Stimulated activated CD8-positive, alpha-beta memory T cell treated with anti-CD3 and anti-CD28 coated beads, Interleukin-2, amount 100 ng/mL, for 48 hours (primary cell): ENCODE measurements at regions not wholly inside any gene's neighbourhood (a gene's known extent, or its start where the extent isn't known, plus 50 kb on each side); places are given as distances from the start of the nearest gene placed in this dataset.

Source experiments
- DNase-seq, 2 donors: peaks; one replicate each; pipeline ENCODE4 v3.0.0-alpha.2; 2020; ENCODE audit warnings: low read depth in 2 of 2

DNA sequence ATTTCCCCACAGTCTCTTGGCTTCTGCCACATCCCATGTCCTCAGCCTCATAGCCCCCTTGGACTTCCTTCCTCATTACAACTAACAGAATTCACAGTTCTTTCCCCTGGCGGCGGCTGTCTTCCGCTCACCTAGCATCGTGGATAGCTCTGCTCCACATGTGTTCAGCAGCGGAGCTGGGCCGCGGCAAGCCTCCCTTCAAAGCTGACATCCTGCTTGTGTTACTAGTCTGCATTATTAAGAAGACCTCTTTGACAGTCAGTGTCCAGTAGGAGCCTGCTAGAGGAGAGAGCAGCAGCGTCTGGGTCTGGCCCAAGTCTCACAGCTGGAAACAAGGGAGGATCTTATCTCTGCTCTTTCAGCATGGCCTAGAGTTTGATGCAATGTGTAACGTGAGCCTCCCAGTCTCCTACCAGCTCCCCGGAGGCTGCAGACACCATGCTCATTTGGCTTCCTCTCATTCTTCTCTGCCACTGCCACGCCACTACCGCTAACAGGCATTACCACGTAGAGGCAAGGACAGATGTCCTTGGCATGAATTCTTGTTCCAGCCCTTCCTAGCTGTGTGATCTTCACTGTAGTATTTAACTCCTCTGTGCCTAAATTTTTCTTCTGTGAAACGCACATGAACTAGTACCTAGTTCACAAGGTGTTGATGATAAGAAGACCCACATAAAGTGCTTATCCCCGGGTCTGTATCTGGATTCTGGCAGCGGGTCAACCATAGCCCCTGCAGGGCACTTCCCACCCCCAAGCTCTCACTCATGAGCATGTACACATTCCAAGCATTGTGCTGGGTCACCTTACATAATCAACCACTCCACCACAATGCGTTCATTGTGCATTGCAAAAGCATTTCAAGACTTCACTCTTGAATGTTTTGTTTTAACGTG is 107.1 kb upstream of the BACH2 start:
- no peak for DNase-seq

DNA sequence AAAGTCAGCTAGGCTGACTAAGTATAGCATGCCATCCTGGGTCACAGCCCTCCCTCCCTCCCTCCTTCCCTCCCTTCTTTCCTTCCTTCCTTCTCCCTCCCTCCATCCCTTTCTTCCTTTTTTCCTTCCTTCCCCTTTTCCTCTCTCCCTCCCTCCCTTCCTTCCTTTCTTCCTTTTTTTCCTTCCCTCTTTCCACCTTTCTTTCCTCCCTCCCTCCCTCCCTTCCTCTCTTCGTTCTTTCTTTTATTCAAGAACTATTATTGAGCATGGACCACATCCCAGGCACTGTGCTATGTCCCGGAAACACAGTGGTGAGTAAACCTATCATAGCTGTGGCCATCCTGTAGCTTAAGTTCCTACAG is 106.2 kb upstream of the BACH2 start:
- no peak for DNase-seq

GRCh38 chr6:90401933-90402830 is 105.5 kb upstream of the BACH2 start:
- no peak for DNase-seq

DNA sequence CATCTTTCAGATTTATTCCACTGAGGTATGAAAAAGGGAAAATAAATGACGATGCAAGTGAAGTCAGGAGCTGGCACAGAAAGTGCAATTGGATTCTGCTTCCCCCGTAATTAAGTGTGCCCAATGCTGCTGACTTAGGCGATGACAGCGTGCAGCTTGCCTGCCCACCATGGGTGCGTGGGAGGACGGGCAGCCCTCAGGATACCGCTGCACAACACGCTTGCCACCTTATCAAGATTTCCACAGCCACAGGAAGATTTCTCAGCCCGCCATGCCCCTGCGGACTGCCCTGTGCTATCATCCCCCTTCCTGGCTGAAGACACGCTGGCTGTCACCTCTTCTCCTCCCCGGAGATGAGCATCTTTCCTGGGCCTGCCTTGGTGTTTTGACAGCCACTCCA is 103.3 kb upstream of the BACH2 start:
- DNase-seq = peak in 1 of 2 donors; percentile 65

GRCh38 chr6:90397929-90398674 is 101.5 kb upstream of the BACH2 start:
- peak; percentile 64 to 78 for DNase-seq

GRCh38 chr6:90397047-90397446 is 100.4 kb upstream of the BACH2 start:
- no peak for DNase-seq

DNA sequence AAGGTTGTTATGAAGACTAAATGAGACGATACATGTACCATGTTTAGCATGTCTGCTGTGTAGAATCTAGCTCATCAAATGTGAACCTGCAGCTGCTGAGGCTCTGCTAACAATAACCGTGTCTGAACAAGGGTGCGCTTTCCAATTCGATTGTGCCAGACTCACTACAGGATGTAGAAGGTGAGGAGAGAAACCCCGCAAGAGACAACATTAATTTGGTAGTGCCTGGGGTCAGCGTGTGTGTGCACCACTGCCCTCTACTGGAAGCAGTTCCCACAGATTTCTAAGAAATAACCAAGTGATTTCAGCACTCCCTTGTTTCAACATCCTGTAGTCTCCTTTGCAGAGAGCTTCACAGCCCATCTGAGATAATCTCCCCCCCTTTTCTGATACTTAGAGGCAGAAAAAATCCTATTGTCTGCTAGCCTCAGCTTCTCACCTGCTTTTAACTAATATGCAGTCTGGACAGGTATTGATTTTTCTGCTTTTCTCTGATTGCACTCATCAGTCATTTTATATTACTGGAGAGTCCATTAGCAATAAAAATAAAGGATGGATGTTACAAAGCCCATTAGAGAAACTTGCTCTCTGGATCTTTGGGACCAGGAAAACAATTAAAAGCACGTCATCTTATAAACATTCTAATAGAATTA is 96.7 kb upstream of the BACH2 start:
- peak in 1 of 2 donors; percentile 52 for DNase-seq

GRCh38 chr6:90390379-90390778 is 93.7 kb upstream of the BACH2 start:
- DNase-seq = no peak

GRCh38 chr6:90388395-90388794 is 91.8 kb upstream of the BACH2 start:
- DNase-seq = no peak

DNA sequence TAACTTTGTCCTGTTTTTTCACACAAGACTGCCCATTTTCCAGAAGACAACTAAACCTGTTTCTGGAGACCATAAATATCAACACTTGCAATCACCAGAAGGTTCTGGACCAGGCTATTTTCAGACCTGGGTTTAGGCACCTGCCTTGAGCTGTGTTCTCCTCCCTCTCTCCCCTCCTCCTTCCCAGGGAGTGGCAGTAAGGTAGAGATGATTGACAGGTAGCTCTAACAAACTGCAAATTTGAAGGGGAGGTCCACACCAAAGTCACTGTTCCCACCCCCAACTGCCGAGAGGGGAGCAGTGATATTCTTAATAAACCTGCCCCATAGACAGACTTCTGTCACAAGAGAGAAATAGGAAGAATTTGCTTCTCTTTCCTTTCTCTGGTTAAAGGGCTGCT is 91.2 kb upstream of the BACH2 start:
- DNase-seq = no peak

GRCh38 chr6:90387383-90387775 is 90.7 kb upstream of the BACH2 start:
- DNase-seq = no peak

GRCh38 chr6:90386399-90387382 is 90.0 kb upstream of the BACH2 start:
- no peak for DNase-seq

- DNase-seq = no peak
Observed at GRCh38 chr6:90385759-90386313, 89.2 kb upstream of the BACH2 start.

DNA sequence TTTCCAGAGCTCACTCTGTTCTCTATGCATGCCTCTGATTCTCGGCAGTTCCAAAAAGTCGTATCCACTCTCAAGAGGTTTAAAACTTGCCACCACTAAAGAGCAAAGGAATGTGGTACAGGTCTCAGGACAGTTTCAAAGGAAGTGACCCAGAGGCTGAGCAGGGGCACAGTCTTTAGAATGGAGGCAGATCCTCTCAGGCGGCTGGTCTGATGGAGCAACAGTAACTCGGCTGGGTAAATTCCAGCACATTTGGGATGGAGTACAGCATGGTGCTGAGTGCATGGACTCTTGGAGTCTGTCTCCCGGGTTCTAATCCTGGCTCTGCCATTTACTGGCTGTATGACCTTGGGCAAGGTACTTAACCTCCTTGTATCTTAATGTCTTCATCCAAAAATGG is 88.1 kb upstream of the BACH2 start:
- no peak for DNase-seq

DNA sequence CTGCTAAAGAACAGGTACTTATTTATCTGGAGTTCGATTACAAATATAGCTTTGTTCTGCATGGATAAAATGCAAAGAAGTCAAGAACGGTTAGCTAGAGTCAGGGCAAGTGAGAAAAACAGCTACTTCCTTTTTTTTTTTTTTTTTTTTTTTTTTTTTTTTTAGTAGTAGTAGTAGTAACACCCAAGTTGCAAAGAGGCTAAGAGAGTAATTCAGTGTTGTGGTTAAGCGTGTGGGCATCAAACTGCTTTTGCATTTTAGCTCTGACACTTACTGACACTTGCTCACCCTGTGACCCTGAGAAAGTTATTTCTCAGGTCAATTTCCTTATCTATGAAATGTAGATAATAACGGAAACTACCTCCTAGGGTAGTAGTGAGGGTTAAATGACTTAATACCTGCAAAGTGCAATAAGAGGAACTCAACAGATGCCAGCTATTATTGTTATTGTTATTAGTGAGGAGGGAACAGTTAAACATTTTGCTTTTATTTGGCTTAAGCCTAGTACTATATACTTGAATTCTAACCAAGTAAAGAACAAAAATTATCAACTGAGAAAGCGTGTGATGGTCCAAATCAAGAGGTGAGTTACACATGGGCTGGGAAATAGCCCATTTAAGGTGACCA is 86.7 kb upstream of the BACH2 start:
- no peak for DNase-seq

DNA sequence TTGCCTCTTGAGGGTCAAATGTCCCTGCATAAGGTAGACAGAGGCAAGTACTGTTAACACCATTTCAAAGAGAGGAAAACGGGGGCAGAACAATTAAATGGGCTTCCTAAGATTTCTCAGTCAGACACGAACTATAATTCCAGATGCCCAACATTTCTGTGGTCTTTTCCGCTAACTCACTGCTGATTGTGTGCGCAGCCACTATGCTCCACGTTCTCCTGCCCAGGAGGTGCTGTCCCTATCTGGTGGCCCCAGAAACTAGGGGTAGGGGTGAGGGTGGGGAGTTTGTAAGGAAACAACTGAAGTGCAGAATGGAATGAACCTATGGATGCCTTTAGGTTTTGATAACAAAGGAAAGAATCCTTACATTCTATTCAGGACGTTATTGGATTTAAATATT is 86.1 kb upstream of the BACH2 start:
- DNase-seq = no peak

- no peak for DNase-seq
Observed at GRCh38 chr6:90375681-90376439, 79.2 kb upstream of the BACH2 start.

GRCh38 chr6:90374201-90374600 is 77.6 kb upstream of the BACH2 start:
- no peak for DNase-seq

DNA sequence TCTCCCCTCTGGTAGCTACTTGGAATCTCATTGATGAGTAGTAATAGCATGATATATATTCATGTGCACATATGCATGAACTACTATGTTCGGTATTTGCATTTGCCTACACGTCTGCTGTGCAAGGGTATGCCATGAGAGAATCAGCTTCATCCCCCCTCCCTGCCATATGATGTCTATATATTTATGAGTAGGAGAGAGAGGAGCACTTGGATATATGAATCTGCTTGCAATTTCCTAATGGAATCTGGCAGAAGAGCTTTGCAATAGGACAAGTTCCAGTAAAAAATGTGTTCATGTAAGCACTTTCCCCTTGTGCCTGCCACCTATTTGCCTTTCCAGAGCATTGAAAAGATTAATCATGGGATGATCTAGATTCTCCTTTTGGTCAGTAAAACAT is 76.2 kb upstream of the BACH2 start:
- DNase-seq = no peak
